ELF-1 (cell line): ENCODE measurements at regions not wholly inside any gene's neighbourhood (a gene's known extent, or its start where the extent isn't known, plus 50 kb on each side); places are given as distances from the start of the nearest gene placed in this dataset.
A peak's percentile ranks its signal among the peaks of the same experiment; 100 is the strongest.
"Not testable (repeated sequence)": the region's sequence is repeated elsewhere in the genome, so short reads cannot be mapped to it uniquely, and the experiment has no call there.

Experiments used
- DNase-seq: peaks from one replicate; pipeline ENCODE4 v3.0.0-alpha.2; 2016; ENCODE audit warnings: low read depth, low spot score

DNA sequence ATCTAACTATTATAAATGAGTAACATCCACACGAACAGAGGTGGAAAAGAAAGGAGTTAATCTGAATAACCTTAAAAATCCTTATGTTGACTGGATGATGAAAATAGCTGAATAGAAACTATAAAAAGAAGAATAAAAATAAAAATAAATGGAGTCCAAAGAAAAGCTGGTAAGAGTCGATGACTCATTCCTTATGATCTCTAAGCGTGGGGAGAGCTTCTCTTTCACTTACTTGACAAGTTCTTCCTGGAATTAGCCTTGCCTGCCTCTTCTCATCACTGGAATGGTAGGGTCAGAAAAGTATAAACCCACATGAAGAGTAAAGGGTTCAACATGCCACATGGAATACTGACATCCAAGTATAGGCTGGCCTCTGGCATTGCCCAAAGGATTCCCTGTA lies 477.0 kb upstream of the RGMB start:
- no peak for DNase-seq

DNA sequence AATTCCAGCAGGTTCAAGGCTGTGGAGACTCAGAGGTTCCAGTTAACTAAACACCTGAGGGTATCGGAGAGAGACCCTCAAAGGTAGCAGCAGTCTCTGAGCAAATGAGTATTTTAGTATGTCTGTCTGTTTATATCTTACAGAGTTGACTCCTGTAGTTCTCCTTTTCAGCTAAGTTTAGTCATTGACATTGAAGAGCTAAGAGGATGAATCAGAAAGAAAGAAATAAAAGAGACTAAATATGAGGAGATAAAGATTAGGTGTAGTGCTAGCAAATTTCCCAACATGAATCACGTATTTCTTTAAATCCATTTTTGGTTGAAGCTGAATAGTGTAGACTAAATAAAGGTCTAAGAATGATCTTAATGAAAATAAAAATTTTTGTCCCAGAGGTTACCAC lies 474.0 kb upstream of the RGMB start:
- no peak for DNase-seq

DNA sequence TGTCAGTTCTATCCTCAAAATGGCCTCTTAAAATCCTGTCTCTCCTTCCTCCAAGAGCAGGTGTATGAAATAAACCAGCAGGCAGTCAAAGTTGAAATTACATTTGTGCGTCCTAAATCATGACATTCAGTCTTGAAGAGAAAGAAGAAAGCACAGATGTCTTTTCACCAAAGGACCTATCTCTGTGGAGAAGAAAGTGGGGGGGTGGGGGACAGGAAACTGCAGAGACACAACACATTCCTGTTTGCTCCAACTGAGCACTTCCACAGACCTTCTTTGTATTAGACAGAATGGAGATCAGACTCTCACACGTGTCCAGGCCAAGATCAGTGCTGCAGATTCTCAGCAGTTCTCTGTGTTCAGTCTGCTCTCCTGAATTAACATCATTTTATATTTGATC lies 471.9 kb upstream of the RGMB start:
- no peak for DNase-seq

DNA sequence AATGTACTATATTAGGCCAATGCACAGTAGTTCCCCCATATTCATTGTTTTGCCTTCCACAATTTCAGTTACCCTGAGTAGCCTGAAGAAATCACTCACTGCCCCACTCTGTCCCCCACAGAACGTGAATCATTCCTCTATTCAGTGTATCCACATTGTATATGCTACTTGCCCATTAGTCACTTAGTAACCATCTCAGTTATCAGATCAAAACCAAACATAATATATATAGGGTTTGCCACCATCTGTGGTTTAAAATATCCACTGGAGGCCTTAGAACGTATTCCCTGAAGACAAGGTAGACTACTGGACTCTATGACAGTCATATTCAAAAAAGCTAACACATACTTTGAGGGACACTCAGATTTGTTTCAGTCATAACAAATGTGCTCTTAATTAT lies 465.7 kb upstream of the RGMB start:
- DNase-seq: no peak

DNA sequence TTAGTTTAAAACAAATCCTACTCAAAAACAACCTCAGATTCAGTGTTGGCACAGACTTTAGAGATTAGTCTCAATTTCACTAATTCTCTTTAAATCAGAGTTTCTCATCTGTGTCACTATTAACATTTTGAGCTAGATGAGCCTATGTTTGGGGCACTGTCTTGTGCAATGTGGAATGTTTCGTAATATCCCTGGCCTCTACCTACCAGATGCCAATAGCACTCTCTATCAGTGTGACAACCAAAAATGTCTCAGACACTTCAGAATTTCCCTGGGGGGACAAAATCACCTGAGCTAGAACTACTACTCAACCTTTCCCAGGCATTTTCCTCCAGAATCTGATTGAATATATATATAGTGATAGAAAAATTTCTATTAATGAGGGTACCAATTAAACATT lies 465.2 kb upstream of the RGMB start:
- no peak for DNase-seq

DNA sequence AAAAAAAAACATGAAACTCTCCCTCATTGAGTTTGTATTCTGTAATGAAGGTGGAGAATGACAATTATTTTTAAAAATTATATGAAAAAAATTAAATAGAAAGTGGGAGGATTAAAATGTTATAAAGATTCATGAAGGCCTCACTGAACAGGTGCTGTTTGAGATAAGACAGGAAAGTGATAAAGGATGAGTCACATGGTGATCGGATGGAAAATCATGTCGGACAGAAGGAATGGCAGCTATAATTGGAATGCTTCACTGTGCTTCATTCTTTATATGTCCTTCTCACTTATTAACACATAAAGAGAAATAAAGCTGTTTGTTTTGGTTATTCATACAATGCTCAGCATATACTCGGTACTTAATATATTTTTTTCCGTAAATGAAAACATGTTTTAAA lies 464.5 kb upstream of the RGMB start:
- no peak for DNase-seq

DNA sequence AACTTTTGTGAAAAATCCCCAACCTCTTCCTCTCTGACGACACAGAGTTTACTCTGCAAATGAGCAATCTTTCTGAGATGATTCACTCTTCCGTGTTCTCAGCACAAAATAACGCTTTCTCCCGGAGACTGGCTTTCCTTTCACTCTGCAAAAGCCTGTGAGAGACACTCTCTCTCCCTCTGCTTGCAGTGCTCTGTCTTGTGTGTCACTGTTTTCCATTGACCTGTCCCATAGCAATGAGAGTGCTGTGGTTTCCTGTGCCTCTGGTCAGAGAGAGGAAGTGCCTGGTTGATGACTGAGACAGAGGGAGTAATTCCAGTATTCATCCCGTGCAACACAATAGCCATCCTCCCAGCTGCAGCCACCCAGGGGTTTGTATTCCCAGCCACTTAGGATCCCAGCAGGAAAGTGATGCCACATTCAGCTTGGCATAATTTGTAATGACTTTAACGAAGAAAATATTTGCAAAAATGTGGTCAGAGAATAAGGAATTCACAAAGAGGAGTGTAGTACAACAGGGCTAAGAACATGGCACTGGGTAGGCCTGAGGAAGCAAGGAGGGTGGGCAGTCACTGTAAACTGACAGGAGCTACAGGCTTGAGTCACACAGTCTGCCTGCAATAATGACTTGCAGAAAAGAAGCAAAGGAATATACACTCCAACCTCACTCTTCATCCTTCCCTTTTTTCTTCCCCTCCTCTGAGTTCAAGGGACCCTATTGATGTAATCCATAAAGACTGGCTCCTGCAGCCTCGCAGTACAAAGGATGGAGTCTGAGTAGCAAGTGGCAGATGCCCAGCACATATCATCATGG lies 463.5 kb upstream of the RGMB start:
- DNase-seq: peak; percentile 22

DNA sequence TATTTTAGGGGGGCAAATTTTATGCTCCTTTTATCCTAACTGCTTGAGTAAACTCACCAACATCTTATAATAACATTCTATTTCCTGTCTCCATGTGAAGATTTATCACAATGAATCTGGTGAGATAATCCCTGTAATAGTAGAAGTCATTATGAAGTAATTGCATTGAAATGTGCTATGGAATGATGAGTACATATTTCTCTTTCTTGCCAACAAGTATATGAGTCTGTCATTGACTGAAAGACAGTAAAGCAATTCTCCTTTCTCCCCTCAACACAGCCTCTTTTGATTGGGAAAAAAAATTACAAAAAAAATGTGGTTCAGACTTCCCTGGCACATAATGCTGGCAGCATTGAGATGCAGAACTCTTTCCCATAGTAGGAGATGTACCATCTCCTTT lies 459.2 kb upstream of the RGMB start:
- DNase-seq: no peak

DNA sequence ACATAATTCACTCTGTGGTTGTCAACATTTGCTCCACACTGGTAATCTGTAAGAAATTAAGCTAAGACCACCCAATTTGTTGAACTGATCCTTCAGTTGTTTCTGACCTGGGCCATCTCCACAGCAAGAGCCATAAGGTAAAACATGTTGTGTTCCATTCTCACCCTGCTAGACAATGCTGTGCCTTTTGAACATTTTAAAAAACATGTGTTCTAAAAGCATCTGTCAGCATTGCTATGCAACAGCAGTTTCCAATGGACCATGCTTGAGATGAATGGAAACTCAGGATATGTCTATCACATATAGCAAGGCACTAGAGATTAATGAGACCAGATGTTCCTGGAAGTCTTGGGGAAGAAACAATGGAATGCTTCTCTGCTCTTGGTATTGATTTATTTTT lies 455.1 kb upstream of the RGMB start:
- no peak for DNase-seq

DNA sequence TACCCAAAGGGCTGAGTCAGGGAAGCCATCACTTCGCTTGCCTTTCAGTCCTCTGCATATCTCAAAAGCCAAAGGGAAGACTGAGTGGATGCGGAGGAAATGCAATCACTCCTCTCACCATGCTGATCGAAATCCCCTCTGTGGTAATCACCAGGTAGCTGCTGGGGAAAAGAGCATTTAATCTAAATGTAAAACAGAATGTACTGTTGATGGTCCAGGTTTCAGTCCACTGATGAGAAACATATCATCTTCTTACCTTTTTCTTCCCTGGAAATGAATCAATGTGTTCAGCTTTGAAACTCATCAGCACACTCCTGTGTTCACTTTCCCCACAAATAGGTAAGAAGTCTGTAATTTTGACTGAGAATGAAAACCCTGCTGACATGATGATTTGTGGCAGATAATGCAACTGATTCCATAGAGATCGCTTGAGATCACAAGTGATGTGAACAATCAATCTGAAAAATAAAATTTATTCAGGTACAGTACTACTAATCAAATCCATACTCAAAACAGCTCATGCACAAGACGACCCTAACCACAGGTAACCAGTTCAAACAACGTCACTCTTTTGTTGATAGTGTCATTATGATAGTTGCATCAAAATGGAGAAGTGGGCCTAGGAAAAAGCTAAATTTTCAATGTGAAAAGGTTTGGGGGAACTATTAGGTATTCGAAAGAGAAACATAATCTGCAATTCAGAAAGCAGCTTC lies 454.0 kb upstream of the RGMB start:
- no peak for DNase-seq

DNA sequence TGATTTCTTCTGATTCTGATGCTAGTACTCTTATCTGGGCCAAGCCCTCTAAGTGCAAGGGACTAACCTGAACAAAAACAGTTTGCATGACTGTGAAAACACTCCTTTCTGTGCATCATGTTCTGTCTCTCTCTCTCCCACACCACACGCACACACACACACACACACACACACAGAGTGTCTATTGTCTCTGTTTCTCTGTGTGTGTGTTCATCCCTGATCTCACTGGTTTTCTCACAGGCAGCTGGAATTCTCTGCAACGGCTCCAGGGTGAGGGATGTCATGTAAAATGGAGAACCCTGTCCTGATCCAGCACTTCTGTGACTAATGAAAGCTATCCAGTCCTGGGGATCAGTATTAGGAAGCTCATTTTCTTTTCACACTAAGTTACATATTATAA lies 453.1 kb upstream of the RGMB start:
- no peak for DNase-seq

DNA sequence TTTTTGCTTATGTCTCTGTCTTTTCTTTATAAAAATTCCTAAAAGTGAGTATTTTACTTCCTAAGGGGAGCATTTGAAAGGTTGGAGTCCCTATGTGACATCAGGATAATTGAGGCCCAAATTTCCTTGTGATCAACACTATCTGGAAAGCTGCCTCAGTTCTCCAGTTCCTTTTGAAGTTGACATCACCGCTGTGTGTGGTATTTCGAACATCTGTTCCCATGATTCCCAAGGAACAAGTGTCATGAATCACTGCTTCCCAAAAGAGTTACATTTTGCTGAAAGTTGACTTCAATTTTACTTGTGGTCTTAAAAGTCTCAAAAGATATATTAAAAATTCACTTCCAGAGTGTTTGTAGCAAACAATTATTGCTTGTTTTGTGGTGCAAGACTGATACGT lies 452.1 kb upstream of the RGMB start:
- DNase-seq: no peak

DNA sequence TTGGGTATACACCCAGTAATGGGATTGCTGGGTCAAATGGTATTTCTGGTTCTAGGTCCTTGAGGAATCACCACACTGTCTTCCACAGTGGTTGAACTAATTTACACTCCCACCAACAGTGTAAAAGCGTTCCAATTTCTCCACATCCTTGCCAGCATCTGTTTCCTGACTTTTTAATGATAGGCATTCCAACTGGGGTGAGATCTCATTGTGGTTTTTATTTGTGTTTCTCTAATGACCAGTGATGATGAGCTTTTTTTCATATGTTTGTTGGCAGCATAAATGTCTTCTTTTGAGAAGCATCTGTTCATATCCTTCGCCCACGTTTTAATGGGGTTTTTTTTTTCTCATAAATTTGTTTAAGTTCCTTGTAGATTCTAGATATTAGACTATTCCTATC lies 448.3 kb upstream of the RGMB start:
- DNase-seq: not testable (repeated sequence)

DNA sequence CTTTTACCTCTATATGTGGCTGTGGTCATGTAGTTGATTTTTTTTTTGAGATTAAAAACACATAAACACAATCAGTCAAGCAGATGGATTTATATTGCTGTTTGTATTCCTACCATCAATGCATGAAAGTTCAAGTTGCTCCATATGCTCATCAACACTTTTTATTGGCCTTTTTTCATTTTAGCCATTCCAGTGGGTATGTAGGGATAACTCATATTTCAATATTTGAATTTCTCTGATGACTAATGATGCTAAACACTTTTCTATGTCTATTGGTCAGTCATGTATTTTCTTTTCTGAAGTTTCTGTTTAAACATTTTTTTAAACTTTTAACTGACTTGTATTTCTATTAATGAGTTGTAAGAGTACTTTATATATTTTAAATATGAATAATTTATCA lies 445.4 kb upstream of the RGMB start:
- no peak for DNase-seq

DNA sequence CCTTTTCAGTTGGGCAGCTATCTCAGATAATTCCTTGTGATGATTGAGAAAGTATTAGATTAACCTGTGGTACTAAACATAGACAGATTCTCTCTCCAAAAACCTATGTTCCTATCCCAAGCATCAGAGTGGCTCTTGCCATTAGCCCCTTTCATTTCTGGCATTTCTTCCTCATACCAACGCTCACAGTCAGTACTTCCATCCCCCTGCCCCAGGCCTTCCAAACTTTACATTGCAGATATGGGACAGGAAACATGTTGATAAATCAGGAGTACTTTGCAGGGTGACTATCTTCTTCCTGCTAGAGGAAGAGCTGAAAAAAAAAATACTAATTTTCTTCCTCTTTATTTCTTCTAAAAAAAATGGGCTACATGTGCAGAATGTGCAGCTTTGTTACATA lies 442.6 kb upstream of the RGMB start:
- DNase-seq: no peak

DNA sequence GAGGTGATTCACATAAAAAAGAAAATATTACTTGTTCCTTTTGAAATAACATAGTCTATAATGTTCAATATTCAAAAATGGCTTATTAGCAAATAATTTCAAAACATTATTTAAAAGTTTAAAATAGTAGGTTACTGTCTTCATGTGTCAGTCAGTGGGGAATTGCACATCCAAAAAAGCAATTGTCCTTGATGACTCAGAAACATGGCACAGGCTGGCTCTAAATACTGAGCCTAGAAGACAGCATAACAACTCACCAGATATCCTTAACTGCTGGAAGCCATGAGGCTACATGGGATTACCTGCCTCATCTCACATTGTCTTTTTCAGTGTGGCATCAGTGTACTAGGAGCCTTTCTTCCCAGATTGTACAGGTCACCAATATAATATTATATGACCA lies 439.5 kb upstream of the RGMB start:
- DNase-seq: no peak

DNA sequence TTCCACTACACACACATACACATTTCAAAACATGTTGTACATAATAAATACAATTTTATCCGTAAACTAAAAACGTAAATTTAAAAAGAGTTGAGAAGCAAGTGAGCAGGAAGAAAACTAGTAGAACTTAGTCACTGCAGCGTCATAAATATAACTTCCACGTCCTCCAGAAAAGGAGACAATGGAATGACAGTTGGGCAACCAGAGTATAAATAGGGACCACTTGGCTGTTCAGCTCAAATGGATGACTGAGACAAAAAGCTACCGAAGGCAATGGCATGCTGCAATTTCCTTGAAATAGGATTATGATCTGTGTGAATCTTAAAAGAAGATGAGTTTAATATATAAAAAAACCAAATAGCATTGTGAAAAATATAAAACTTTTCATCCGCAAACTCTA lies 438.5 kb upstream of the RGMB start:
- DNase-seq: no peak

DNA sequence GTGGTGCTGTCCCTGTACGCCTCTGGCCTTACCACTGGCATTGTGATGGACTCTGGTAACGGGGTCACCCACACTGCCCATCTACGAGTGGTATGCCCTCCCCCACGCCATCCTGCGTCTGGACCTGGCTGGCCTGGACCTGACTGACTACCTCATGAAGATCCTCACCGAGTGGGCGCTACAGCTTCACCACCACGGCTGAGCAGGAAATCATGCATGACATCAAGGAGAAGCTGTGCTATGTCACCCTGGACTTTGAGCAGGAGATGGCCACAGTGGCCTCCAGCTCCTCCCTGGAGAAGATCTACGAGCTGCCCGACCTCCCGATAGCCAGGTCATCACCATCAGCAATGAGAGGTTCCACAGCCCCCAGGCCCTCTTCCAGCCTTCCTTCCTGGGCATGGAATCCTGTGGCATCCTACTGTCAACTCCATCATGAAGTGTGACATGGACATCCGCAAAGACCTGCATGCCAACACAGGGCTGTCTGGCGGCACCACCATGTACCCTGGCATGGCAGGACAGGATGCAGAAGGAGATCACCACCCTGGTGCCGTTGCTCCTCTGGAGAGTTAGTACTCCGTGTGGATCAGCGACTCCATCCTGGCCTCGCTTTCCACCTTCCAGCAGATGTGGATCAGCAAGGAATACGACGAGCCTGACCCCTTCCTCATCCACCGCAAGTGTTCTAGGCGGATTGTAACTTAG lies 434.2 kb upstream of the RGMB start:
- no peak for DNase-seq

DNA sequence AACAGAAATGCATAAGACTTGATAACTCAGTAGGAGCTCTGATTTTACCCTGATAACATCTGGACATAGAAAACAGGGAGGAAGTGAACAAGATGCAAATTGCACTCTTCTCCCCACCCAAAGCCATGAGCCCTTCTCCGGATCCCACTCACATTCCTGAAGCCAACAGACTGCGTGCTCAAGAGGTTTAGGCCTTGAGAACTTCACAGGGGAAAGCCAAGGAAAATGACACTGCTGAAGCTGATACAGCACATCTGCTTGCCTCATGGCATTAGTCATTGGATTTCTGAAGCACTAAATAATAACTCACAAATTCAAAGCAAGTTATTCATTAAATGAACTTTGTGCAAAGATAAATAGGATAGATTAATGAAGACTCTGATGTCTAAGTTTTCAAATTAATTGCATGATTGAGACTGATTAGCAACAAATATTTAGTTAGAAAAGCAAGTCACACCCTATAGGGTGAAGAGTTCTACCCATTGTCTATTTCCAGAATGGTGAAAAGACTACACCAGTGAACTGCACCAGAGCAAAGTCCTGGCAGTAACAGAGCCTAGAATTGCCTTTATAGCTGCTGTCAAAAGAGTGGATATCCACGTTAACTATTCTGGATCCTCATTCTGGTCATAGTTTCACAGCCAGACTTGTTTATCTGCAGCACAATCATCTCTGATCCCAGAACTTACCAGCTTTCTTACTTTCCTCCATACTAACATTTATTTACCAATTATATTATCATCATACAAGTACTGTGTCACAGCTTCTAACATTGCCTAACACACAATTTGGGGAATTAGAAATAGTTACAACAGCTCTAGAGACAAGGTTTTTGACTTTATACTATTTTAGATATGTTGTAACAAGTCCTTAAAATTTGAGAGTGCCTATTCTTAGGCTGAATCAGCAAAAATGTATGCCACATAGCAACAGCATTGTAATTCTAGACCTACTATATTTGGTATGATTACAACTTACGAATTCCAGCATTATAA lies 432.1 kb upstream of the RGMB start:
- no peak for DNase-seq

DNA sequence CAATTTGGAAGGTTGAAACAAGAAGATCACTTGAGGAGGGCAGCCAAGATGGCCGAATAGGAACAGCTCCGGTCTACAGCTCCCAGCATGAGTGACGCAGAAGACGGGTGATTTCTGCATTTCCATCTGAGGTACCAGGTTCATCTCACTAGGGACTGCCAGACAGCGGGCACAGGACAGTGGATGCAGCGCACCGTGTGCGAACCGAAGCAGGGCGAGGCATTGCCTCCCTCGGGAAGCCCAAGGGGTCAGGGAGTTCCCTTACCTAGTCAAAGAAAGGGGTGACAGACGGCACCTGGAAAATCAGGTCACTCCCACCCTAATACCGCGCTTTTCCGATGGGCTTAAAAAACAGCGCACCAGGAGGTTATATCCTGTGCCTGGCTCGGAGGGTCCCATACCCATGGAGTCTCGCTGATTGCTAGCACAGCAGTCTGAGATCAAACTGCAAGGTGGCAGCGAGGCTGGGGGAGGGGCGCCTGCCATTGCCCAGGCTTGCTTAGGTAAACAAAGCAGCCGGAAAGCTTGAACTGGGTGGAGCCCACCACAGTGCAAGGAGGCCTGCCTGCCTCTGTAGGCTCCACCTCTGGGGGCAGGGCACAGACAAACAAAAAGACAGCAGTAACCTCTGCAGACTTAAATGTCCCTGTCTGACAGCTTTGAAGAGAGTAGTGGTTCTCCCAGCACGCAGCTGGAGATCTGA lies 430.4 kb upstream of the RGMB start:
- DNase-seq: not testable (repeated sequence)
